SK-N-MC (cell line): ENCODE measurements at regions not wholly inside any gene's neighbourhood (a gene's known extent, or its start where the extent isn't known, plus 50 kb on each side); places are given as distances from the start of the nearest gene placed in this dataset.

Source experiments
- DNase-seq: peaks from one replicate; pipeline ENCODE4 v3.0.0-alpha.2; 2011; ENCODE audit warnings: low read depth, low spot score
- H3K27ac ChIP-seq: fragments of 200-600 bp; sonication (generic); 2 replicates; pipeline ENCODE4 v1.5.1; 2016; ENCODE audit warnings: mixed run types
- H3K36me3 ChIP-seq: fragments of 200-600 bp; sonication (generic); 2 replicates; pipeline ENCODE4 v1.6.1; 2017; ENCODE audit warnings: antibody characterized with exemption, low read length, mixed read lengths; ENCODE audit not compliant: insufficient read depth
- H3K4me3 ChIP-seq: fragments of 200-600 bp; sonication (generic); 2 replicates; pipeline ENCODE4 v1.5.1; 2016
- H3K9ac ChIP-seq: fragments of 200-600 bp; sonication (generic); 2 replicates; pipeline ENCODE4 v1.8.0; 2017; ENCODE audit warnings: mixed run types, mixed read lengths; ENCODE audit not compliant: insufficient read length
- H3K9me3 ChIP-seq: fragments of 200-600 bp; sonication (generic); 2 replicates; pipeline ENCODE4 v1.6.1; 2017; ENCODE audit warnings: low read depth, mild to moderate bottlenecking, antibody characterized with exemption, low read length, moderate library complexity, mixed read lengths
- EZH2 ChIP-seq: fragments of 200-600 bp; sonication (generic); IDR thresholded peaks from one replicate; pipeline ENCODE4 v1.6.1; 2017; ENCODE audit warnings: antibody characterized with exemption
- FOXP2 ChIP-seq: optimal IDR thresholded peaks from 2 replicates; pipeline ENCODE3; 2011; ENCODE audit warnings: mild to moderate bottlenecking, moderate library complexity; ENCODE audit not compliant: insufficient read depth; ENCODE audit errors: extremely low read length, control extremely low read depth
- POLR2AphosphoS5 ChIP-seq: IDR thresholded peaks from 2 replicates; pipeline ENCODE4 v1.6.1; 2012; ENCODE audit warnings: mild to moderate bottlenecking, low read depth, low read length, borderline replicate concordance

DNA sequence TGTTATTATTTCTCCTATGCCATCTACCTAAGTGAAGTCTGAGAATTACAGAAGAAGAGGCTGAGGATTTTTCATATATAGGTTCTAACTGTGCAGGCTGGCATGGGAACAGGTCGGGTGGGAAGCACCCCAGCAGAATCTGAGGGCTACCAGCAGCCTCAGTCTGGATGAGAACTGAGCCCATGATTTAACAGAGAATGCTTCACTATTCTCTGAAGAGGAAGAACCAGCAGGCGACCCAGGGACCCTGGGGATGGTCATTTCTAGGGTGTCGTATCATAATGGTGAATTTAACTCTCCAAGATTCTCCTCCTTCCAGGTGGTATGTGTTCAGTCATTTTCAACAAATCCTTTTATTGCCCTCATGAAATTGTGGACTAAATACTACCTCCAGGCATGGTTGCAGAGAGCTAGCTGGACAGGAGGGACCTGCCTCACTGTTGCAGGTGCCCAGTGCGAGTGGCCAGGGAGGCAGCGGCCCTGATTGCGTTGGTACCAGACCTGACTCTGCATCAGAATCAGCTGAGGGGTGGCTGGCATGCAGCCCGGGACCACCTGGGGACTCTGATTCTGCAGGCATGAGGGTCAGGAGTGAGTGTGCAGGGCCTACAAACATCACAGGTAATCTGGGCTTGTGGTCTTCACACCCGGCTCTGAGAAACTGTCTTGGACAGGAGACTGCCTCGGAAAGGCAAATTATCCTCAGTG lies 272.2 kb downstream of the TSN start:
- H3K4me3 ChIP-seq: no peak overlapping the region
- H3K36me3 ChIP-seq: no peaks in the 10 kb centered on the region
- no peak overlapping the region for H3K27ac ChIP-seq

GRCh38 chr2:122028371-122029100 lies 273.1 kb downstream of the TSN start:
- DNase-seq: no peak
- H3K4me3 ChIP-seq: no peak overlapping the region
- H3K27ac ChIP-seq: no peak overlapping the region
- no peaks in the 10 kb centered on the region for H3K36me3 ChIP-seq
- H3K9ac ChIP-seq: no peak overlapping the region
- TF ChIP-seq POLR2AphosphoS5 (no peak), EZH2 (no peak), FOXP2 (no peak)
- H3K9me3 ChIP-seq: no peaks in the 10 kb centered on the region

More for the DNA sequence above, 272.2 kb downstream of the TSN start:
- TF ChIP-seq POLR2AphosphoS5 (no peak), EZH2 (no peak), FOXP2 (no peak)
- no peak overlapping the region for H3K9ac ChIP-seq
- DNase-seq: no peak
- H3K9me3 ChIP-seq: no peaks in the 10 kb centered on the region

- no peak overlapping the region for H3K27ac ChIP-seq
- no peaks in the 10 kb centered on the region for H3K36me3 ChIP-seq
- no peak for DNase-seq
- H3K4me3 ChIP-seq: no peak overlapping the region
- no peak overlapping the region for H3K9ac ChIP-seq
- TF ChIP-seq EZH2 (no peak), POLR2AphosphoS5 (no peak), FOXP2 (no peak)
- H3K9me3 ChIP-seq: no peaks in the 10 kb centered on the region
Measured at GRCh38 chr2:122029456-122029855, 274.0 kb downstream of the TSN start.

- DNase-seq: no peak
- no peak for TF ChIP-seq EZH2
- no peak for TF ChIP-seq FOXP2
- TF ChIP-seq POLR2AphosphoS5: no peak
- no peak overlapping the region for H3K27ac ChIP-seq
- no peak overlapping the region for H3K4me3 ChIP-seq
- H3K9me3 ChIP-seq: no peaks in the 10 kb centered on the region
- H3K9ac ChIP-seq: no peak overlapping the region
- no peaks in the 10 kb centered on the region for H3K36me3 ChIP-seq
Measured at GRCh38 chr2:122029945-122030344, 274.5 kb downstream of the TSN start.

DNA sequence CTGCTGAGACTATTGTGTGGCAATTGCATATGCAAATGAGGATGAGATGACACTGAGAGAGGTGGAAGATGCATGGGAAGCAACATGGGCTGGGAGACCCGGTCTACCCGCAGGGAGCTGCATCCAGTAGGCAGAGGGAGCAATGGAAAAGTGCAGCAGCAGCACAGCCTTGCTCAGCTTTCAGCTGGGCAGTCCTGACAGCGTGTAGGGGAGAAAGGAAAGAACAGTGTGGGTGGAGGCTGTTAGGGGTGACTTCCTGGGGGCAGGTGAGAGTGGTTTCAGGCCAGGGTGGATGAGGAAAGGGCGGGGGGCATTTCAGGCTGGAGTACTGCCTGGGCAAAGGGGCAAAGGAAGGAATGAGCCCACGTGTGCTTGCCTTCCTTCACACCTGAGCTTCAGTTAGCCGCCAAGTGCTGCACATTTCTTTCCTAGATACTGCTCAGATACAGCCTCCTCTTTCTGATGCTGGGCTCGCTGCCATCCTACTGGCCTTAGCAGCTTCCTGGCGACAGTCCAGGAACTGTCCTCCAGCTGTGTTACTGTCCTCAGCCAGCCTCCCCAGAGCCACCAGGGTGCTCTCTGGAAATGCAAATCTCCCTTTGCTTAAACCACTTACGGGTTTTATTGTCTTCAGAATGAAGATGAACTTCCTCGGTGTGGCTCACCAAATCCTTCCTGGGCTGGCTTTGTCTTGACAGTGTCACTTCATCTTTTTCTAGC lies 276.3 kb downstream of the TSN start:
- H3K9ac ChIP-seq: no peak overlapping the region
- H3K36me3 ChIP-seq: no peaks in the 10 kb centered on the region
- H3K4me3 ChIP-seq: no peak overlapping the region
- TF ChIP-seq EZH2 (no peak), POLR2AphosphoS5 (no peak)
- no peak for DNase-seq
- H3K9me3 ChIP-seq: no peaks in the 10 kb centered on the region
- no peak overlapping the region for H3K27ac ChIP-seq

DNA sequence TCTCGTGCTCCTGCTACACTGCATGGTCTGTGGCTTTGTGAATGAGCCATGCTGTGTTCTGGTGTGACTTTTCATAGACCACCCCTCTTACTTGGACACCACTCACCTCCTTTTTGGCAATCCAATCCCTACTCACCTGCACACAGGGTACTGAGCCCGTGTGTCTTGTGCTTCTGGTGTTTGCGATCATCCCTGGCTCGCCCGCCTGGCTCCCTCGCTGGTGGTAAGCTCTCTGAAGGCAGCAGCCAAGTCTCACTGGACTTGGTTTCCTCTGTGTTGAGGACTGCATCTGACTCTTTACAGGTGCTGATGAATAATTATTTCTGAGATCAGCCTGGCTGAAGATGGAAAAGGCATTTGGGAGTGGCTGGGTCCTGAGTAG lies 276.8 kb downstream of the TSN start:
- Histone ChIP-seq H3K9me3 (no peaks in the 10 kb centered on the region), H3K4me3 (no peak overlapping the region), H3K9ac (no peak overlapping the region), H3K27ac (no peak overlapping the region), H3K36me3 (no peaks in the 10 kb centered on the region)
- DNase-seq: no peak
- TF ChIP-seq FOXP2 (no peak), POLR2AphosphoS5 (no peak)

GRCh38 chr2:122033778-122034177 lies 278.3 kb downstream of the TSN start:
- Histone ChIP-seq H3K9ac (no peak overlapping the region), H3K4me3 (no peak overlapping the region), H3K36me3 (no peaks in the 10 kb centered on the region), H3K9me3 (no peaks in the 10 kb centered on the region), H3K27ac (no peak overlapping the region)
- TF ChIP-seq FOXP2 (no peak), POLR2AphosphoS5 (no peak), EZH2 (no peak)
- no peak for DNase-seq

DNA sequence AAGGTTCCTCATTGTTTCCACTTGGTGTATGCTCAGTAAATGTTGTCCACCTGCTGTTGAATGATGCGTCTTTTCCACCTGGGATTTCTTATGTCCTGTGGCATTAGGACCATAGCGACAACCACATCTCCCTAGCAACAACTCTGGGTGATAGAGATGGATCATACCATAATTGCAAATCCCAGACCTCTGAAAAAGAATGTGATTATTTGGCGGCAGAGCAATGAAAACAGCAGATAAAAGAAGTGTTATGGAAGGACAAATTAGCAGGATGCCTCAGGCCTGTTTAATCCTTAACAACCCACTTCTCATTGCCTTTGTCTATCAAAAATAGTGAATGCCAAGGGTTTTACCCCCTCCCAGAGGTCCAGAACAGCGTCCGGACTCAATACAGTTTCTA lies 278.9 kb downstream of the TSN start:
- DNase-seq: no peak
- no peak overlapping the region for H3K27ac ChIP-seq
- TF ChIP-seq POLR2AphosphoS5 (no peak), FOXP2 (no peak), EZH2 (no peak)

More for the DNA sequence above, 278.9 kb downstream of the TSN start:
- H3K9me3 ChIP-seq: no peaks in the 10 kb centered on the region
- no peaks in the 10 kb centered on the region for H3K36me3 ChIP-seq
- no peak overlapping the region for H3K9ac ChIP-seq
- no peak overlapping the region for H3K4me3 ChIP-seq
